HG03457 (cell line): ENCODE measurements at regions not wholly inside any gene's neighbourhood (a gene's known extent, or its start where the extent isn't known, plus 50 kb on each side); places are given as distances from the start of the nearest gene placed in this dataset.

Experiments used
- ATAC-seq: cut with Tn5 transposase; IDR thresholded peaks from one replicate; pipeline ENCODE4 v1.9.1; 2021; ENCODE audit warnings: moderate number of reproducible peaks; ENCODE audit not compliant: unreplicated experiment

GRCh38 chr3:127087441-127087840, 104.5 kb downstream of the PLXNA1 start:
- ATAC-seq = no peak

GRCh38 chr3:127088511-127089351, 104.2 kb upstream of the PRR23E start:
- ATAC-seq = no peak

GRCh38 chr3:127089486-127090145, 103.3 kb upstream of the PRR23E start:
- ATAC-seq = no peak

GRCh38 chr3:127090218-127091160, 102.4 kb upstream of the PRR23E start:
- ATAC-seq = no peak

- no peak for ATAC-seq
These were observed 101.6 kb upstream of the PRR23E start for GRCh38 chr3:127091376-127091775.

GRCh38 chr3:127092368-127092767, 100.6 kb upstream of the PRR23E start:
- ATAC-seq = no peak

GRCh38 chr3:127092776-127093175, 100.2 kb upstream of the PRR23E start:
- no peak for ATAC-seq

GRCh38 chr3:127093312-127093711, 99.6 kb upstream of the PRR23E start:
- no peak for ATAC-seq

- ATAC-seq = no peak
These were observed 97.2 kb upstream of the PRR23E start for GRCh38 chr3:127095774-127096173.

- ATAC-seq = no peak
These were observed 96.5 kb upstream of the PRR23E start for GRCh38 chr3:127096256-127097071.

- ATAC-seq = no peak
These were observed 95.9 kb upstream of the PRR23E start for GRCh38 chr3:127097072-127097405.

GRCh38 chr3:127097481-127097880, 95.5 kb upstream of the PRR23E start:
- no peak for ATAC-seq

- ATAC-seq = no peak
These were observed 92.9 kb upstream of the PRR23E start for GRCh38 chr3:127099982-127100381.

GRCh38 chr3:127100459-127101410, 92.2 kb upstream of the PRR23E start:
- no peak for ATAC-seq

- no peak for ATAC-seq
These were observed 91.3 kb upstream of the PRR23E start for GRCh38 chr3:127101411-127102187.

- ATAC-seq = no peak
These were observed 90.8 kb upstream of the PRR23E start for GRCh38 chr3:127102188-127102520.

- no peak for ATAC-seq
These were observed 90.3 kb upstream of the PRR23E start for GRCh38 chr3:127102587-127102986.

- ATAC-seq = no peak
These were observed 89.9 kb upstream of the PRR23E start for GRCh38 chr3:127103080-127103479.

GRCh38 chr3:127104586-127104985, 88.3 kb upstream of the PRR23E start:
- ATAC-seq = no peak
